Common myeloid progenitor, CD34-positive (primary cell): ENCODE measurements at regions not wholly inside any gene's neighbourhood (a gene's known extent, or its start where the extent isn't known, plus 50 kb on each side); places are given as distances from the start of the nearest gene placed in this dataset.

Experiments
- CTCF ChIA-PET: fragments of 350-600 bp; sonication (Branson Sonifier 250); formaldehyde crosslinking; loops from one replicate; lab custom pipeline; 2021; ENCODE audit warnings: antibody characterized with exemption; lab: Charles Lee
- POLR2A ChIA-PET: fragments of 350-600 bp; sonication (Branson Sonifier 250); formaldehyde crosslinking; loops from one replicate; lab custom pipeline; 2021; ENCODE audit warnings: antibody characterized with exemption; lab: Charles Lee
- DNase-seq, 3 donors: peaks; one replicate each; pipeline versions ENCODE4 v3.0.0 to v3.0.0-alpha.2; 2013
- H3K27ac ChIP-seq, 2 experiments: 1 replicate in 1 of 2; 2 replicates in 1 of 2; pipeline ENCODE4 v1.7.0; 2013; ENCODE audit warnings: inconsistent platforms in 2 of 2, low read length in 2 of 2, mild to moderate bottlenecking in 2 of 2, low read depth in 1 of 2, moderate library complexity in 1 of 2; ENCODE audit not compliant: severe bottlenecking in 2 of 2, insufficient read depth in 1 of 2, poor library complexity in 1 of 2
- H3K27me3 ChIP-seq, 5 experiments: replicated peaks in 2 of 5; 1 replicate in 3 of 5; 2 replicates in 2 of 5; pipeline versions ENCODE4 v1.6.1 to v1.7.0; 2013; ENCODE audit warnings: low read length in 4 of 5, mild to moderate bottlenecking in 2 of 5, moderate library complexity in 2 of 5, inconsistent platforms in 1 of 5; ENCODE audit not compliant: insufficient read depth in 5 of 5, control insufficient read depth in 4 of 5
- H3K36me3 ChIP-seq, 4 experiments: 1 replicate in 2 of 4; 2 replicates in 2 of 4; pipeline versions ENCODE4 v1.6.1 to v1.7.0; 2013; ENCODE audit warnings: low read length in 3 of 4, control low read depth in 1 of 4, mild to moderate bottlenecking in 1 of 4; ENCODE audit not compliant: control insufficient read depth in 4 of 4, insufficient read depth in 4 of 4
- H3K4me1 ChIP-seq, 4 experiments: 1 replicate in 3 of 4; 2 replicates in 1 of 4; pipeline versions ENCODE4 v1.6.1 to v1.7.1; 2013; ENCODE audit warnings: low read length in 3 of 4, mild to moderate bottlenecking in 3 of 4, control low read depth in 1 of 4, inconsistent platforms in 1 of 4, moderate library complexity in 1 of 4; ENCODE audit not compliant: control insufficient read depth in 4 of 4, insufficient read depth in 4 of 4; ENCODE audit errors: control extremely low read depth in 1 of 4
- H3K4me3 ChIP-seq, 7 experiments: 1 replicate in 4 of 7; 2 replicates in 3 of 7; pipeline versions ENCODE4 v1.5.1 to v1.7.0; 2013; ENCODE audit warnings: mild to moderate bottlenecking in 7 of 7, low read length in 6 of 7, moderate library complexity in 6 of 7, inconsistent platforms in 2 of 7, low read depth in 2 of 7, control low read depth in 1 of 7; ENCODE audit not compliant: insufficient read depth in 4 of 7, control insufficient read depth in 1 of 7; ENCODE audit errors: extremely low read depth in 1 of 7
- H3K9me3 ChIP-seq, 5 experiments: 1 replicate in 4 of 5; 2 replicates in 1 of 5; pipeline versions ENCODE4 v1.6.1 to v1.7.1; 2013; ENCODE audit warnings: low read length in 4 of 5, mild to moderate bottlenecking in 2 of 5, inconsistent platforms in 1 of 5, low read depth in 1 of 5, moderate library complexity in 1 of 5; ENCODE audit not compliant: control insufficient read depth in 4 of 5, insufficient read depth in 2 of 5; ENCODE audit errors: control extremely low read depth in 1 of 5
- WGBS: methylation state at CpG from one replicate; pipeline ENCODE4 v1.1.5; 2013; ENCODE audit not compliant: insufficient coverage; 5-methylcytosine and 5-hydroxymethylcytosine counted together

GRCh38 chr17:73989671-73990070, 213.8 kb upstream of the RPL38 start:
- DNase-seq, result no peak
- no peak overlapping the region for H3K4me3 ChIP-seq
- POLR2A ChIA-PET, result no interaction called here
- no peaks in the 10 kb centered on the region for H3K36me3 ChIP-seq
- peaks cover 0 to 10% (median 8%) of the 10 kb centered on the region in 4 experiments for H3K4me1 ChIP-seq
- no peaks in the 10 kb centered on the region for H3K9me3 ChIP-seq
- CTCF ChIA-PET, result interaction anchor here (1.1 to 1.9 kb wide), 3 partner anchors 9 to 51 kb away, joined by 3 to 5 read pairs (median 5); no protein-coding TSS in a partner anchor
- peaks cover 0 to 2% (median 0%) of the 10 kb centered on the region in 5 experiments for H3K27me3 ChIP-seq
- WGBS, result 92% methylated on average over 12 of the region's 14 CpGs
- H3K27ac ChIP-seq, result no peak overlapping the region

- H3K9me3 ChIP-seq, result no peaks in the 10 kb centered on the region
- peaks cover 0 to 4% (median 3%) of the 10 kb centered on the region in 4 experiments for H3K4me1 ChIP-seq
- POLR2A ChIA-PET, result no interaction called here
- H3K27me3 ChIP-seq, result peaks cover 0 to 2% (median 0%) of the 10 kb centered on the region in 5 experiments
- H3K36me3 ChIP-seq, result no peaks in the 10 kb centered on the region
- no peak overlapping the region for H3K4me3 ChIP-seq
- no peak for DNase-seq
- 96% methylated on average over 6 of the region's 7 CpGs for WGBS
- no peak overlapping the region for H3K27ac ChIP-seq
- CTCF ChIA-PET, result interaction anchor here (1.1 to 1.2 kb wide), 2 partner anchors 18 to 52 kb away, joined by 3 to 5 read pairs; no protein-coding TSS in a partner anchor
Observed at GRCh38 chr17:73990290-73990689, 213.2 kb upstream of the RPL38 start.

GRCh38 chr17:73991260-73991659, 212.2 kb upstream of the RPL38 start:
- Histone ChIP-seq H3K36me3 (no peaks in the 10 kb centered on the region), H3K27ac (no peak overlapping the region), H3K27me3 (peaks cover 0 to 2% (median 0%) of the 10 kb centered on the region in 5 experiments), H3K9me3 (no peaks in the 10 kb centered on the region), H3K4me1 (no peaks in the 10 kb centered on the region), H3K4me3 (no peak overlapping the region)
- 77% methylated on average over 5 of the region's 5 CpGs for WGBS
- DNase-seq, result no peak
- POLR2A ChIA-PET, result no interaction called here
- CTCF ChIA-PET, result no interaction called here

GRCh38 chr17:73994946-73995345, 208.5 kb upstream of the RPL38 start:
- DNase-seq, result no peak
- ChIA-PET CTCF (interaction anchor here (0.9 to 1.6 kb wide), 3 partner anchors 10 to 266 kb away, joined by 3 to 4 read pairs (median 3); no protein-coding TSS in a partner anchor), POLR2A (no interaction called here)
- H3K4me1 ChIP-seq, result peaks cover 0 to 2% (median 0%) of the 10 kb centered on the region in 4 experiments
- H3K9me3 ChIP-seq, result no peaks in the 10 kb centered on the region
- H3K27ac ChIP-seq, result no peak overlapping the region
- no peak overlapping the region for H3K4me3 ChIP-seq
- H3K36me3 ChIP-seq, result no peaks in the 10 kb centered on the region
- no peaks in the 10 kb centered on the region for H3K27me3 ChIP-seq
- 100% methylated on average over 1 of the region's 4 CpGs for WGBS

GRCh38 chr17:73997059-73997458, 206.4 kb upstream of the RPL38 start:
- Histone ChIP-seq H3K36me3 (no peaks in the 10 kb centered on the region), H3K27ac (no peak overlapping the region), H3K4me3 (no peak overlapping the region), H3K4me1 (peaks cover 0 to 2% (median 0%) of the 10 kb centered on the region in 4 experiments), H3K9me3 (no peaks in the 10 kb centered on the region), H3K27me3 (no peaks in the 10 kb centered on the region)
- POLR2A ChIA-PET, result no interaction called here
- 94% methylated on average over 2 of the region's 3 CpGs for WGBS
- CTCF ChIA-PET, result interaction anchor here (1.0 kb wide), 1 partner anchor 11 kb away, joined by 4 read pairs; no protein-coding TSS in a partner anchor
- DNase-seq, result no peak

GRCh38 chr17:73998249-73998648, 205.2 kb upstream of the RPL38 start:
- H3K27ac ChIP-seq, result no peak overlapping the region
- ChIA-PET POLR2A (no interaction called here), CTCF (interaction anchor here (1.3 to 2.3 kb wide), 5 partner anchors 9 to 21 kb away, joined by 4 to 10 read pairs (median 6); no protein-coding TSS in a partner anchor)
- no peak overlapping the region for H3K4me3 ChIP-seq
- H3K27me3 ChIP-seq, result no peaks in the 10 kb centered on the region
- H3K4me1 ChIP-seq, result peaks cover 0 to 2% (median 0%) of the 10 kb centered on the region in 4 experiments
- no peaks in the 10 kb centered on the region for H3K9me3 ChIP-seq
- WGBS, result 17% methylated on average over 3 of the region's 4 CpGs
- H3K36me3 ChIP-seq, result no peaks in the 10 kb centered on the region
- DNase-seq, result no peak
